K562 (cell line): ENCODE measurements at regions not wholly inside any gene's neighbourhood (a gene's known extent, or its start where the extent isn't known, plus 50 kb on each side); places are given as distances from the start of the nearest gene placed in this dataset.

Source experiments
- MIER1 ChIP-seq: fragments of 450-650 bp; IDR thresholded peaks from 2 replicates; pipeline ENCODE4 v1.6.1; 2016; ENCODE audit warnings: antibody characterized with exemption, mild to moderate bottlenecking, low read depth
- RERE ChIP-seq: sonication (generic); formaldehyde crosslinking; IDR thresholded peaks from 2 replicates; pipeline ENCODE4 v1.8.0; 2023; ENCODE audit warnings: missing genetic modification reagents, mild to moderate bottlenecking, borderline replicate concordance
- SAFB2 ChIP-seq: fragments of 200-400 bp; formaldehyde crosslinking; IDR thresholded peaks from 2 replicates; pipeline ENCODE4 v1.6.1; 2018; ENCODE audit warnings: borderline replicate concordance, low read length, low read depth, moderate library complexity; ENCODE audit not compliant: severe bottlenecking
- TF ChIP-seq, protein P1 (sequence below): fragments of 450-650 bp; IDR thresholded peaks from 2 replicates; pipeline ENCODE4 v1.6.1; 2016; ENCODE audit warnings: low read depth
- TF ChIP-seq, protein P2 (sequence below): fragments of 450-650 bp; IDR thresholded peaks from 2 replicates; pipeline ENCODE4 v1.6.1; 2016; ENCODE audit warnings: low read depth, mild to moderate bottlenecking, moderate library complexity

GRCh38 chr6:147733686-147734085 is 225.2 kb downstream of the SAMD5 start (continued):
- no peak for TF ChIP-seq RERE (CRISPR knock-in tag)
- no peak for TF ChIP-seq MIER1
- TF ChIP-seq, protein P1, sequence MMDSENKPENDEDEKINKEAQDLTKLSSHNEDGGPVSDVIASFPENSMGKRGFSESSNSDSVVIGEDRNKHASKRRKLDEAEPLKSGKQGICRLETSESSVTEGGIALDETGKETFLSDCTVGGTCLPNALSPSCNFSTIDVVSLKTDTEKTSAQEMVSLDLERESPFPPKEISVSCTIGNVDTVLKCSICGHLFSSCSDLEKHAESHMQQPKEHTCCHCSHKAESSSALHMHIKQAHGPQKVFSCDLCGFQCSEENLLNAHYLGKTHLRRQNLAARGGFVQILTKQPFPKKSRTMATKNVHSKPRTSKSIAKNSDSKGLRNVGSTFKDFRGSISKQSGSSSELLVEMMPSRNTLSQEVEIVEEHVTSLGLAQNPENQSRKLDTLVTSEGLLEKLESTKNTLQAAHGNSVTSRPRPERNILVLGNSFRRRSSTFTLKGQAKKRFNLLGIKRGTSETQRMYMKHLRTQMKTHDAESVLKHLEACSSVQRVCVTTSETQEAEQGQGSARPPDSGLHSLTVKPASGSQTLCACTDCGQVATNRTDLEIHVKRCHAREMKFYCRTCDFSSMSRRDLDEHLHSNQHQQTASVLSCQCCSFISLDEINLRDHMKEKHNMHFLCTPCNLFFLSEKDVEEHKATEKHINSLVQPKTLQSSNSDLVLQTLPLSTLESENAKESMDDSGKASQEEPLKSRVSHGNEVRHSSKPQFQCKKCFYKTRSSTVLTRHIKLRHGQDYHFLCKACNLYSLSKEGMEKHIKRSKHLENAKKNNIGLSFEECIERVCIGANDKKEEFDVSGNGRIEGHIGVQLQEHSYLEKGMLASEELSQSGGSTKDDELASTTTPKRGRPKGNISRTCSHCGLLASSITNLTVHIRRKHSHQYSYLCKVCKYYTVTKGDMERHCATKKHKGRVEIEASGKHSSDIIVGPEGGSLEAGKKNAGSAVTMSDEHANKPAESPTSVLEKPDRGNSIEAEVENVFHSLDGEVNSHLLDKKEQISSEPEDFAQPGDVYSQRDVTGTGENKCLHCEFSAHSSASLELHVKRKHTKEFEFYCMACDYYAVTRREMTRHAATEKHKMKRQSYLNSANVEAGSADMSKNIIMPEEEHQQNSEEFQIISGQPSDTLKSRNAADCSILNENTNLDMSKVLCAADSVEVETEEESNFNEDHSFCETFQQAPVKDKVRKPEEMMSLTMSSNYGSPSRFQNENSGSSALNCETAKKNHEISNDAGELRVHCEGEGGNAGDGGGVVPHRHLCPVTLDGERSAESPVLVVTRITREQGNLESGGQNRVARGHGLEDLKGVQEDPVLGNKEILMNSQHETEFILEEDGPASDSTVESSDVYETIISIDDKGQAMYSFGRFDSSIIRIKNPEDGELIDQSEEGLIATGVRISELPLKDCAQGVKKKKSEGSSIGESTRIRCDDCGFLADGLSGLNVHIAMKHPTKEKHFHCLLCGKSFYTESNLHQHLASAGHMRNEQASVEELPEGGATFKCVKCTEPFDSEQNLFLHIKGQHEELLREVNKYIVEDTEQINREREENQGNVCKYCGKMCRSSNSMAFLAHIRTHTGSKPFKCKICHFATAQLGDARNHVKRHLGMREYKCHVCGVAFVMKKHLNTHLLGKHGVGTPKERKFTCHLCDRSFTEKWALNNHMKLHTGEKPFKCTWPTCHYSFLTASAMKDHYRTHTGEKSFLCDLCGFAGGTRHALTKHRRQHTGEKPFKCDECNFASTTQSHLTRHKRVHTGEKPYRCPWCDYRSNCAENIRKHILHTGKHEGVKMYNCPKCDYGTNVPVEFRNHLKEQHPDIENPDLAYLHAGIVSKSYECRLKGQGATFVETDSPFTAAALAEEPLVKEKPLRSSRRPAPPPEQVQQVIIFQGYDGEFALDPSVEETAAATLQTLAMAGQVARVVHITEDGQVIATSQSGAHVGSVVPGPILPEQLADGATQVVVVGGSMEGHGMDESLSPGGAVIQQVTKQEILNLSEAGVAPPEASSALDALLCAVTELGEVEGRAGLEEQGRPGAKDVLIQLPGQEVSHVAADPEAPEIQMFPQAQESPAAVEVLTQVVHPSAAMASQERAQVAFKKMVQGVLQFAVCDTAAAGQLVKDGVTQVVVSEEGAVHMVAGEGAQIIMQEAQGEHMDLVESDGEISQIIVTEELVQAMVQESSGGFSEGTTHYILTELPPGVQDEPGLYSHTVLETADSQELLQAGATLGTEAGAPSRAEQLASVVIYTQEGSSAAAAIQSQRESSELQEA: no peak
- TF ChIP-seq SAFB2: no peak
- TF ChIP-seq, protein P2, sequence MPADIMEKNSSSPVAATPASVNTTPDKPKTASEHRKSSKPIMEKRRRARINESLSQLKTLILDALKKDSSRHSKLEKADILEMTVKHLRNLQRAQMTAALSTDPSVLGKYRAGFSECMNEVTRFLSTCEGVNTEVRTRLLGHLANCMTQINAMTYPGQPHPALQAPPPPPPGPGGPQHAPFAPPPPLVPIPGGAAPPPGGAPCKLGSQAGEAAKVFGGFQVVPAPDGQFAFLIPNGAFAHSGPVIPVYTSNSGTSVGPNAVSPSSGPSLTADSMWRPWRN: no peak
